ENCODE measurements at regions not wholly inside any gene's neighbourhood (a gene's known extent, or its start where the extent isn't known, plus 50 kb on each side); places are given as distances from the start of the nearest gene placed in this dataset.
"Not testable (repeated sequence)": the region's sequence is repeated elsewhere in the genome, so short reads cannot be mapped to it uniquely, and the experiment has no call there.

DNA sequence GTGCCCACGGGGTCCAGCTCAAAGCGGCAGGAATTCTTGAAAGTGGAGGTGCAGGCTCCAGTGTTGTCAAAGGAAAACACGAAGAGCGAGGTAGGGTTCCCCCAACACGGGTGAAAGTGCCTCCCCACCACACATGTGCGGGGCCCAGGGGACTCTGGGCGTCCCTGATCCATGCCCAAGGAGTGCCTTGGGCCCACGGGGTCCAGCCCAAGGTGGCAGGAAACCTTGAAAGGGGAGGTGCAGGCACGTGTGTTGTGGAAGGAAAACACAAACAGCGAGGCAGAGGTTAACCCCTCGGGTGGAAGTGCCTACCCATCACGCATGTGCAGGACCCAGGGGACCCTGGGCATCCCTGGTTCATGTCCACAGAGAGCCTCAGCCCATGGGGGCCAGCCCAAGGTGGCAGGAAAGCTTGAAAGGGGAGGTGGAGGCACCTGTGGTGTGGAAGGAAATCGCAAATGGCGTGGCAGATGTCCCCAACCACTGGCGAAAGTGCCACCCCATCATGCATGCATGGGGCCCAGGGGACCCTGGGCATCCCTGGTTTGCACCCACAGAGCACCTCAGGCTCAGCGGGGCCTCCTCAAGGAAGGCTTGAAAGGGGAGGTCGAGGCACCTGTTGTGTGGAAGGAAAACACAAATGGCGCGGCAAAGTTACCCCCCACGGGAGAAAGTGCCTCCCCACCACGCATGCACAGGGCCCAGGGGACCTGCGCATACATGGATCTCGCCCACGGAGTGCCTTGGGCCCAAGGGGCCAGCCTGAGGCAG is 584.6 kb downstream of the ALG10 start:
- H3K27ac ChIP-seq, result no peak overlapping the region
- 54 to 63% (median 61%) methylated on average over 24 of the region's 24 CpGs for WGBS, 4 donors
- no peaks in the 10 kb centered on the region for H3K4me1 ChIP-seq
- no peaks in the 10 kb centered on the region for H3K36me3 ChIP-seq
- ATAC-seq, result no peak
- TF ChIP-seq POLR2A (IDR thresholded peaks at IDR 0.05), result no peak
- TF ChIP-seq, protein P1, sequence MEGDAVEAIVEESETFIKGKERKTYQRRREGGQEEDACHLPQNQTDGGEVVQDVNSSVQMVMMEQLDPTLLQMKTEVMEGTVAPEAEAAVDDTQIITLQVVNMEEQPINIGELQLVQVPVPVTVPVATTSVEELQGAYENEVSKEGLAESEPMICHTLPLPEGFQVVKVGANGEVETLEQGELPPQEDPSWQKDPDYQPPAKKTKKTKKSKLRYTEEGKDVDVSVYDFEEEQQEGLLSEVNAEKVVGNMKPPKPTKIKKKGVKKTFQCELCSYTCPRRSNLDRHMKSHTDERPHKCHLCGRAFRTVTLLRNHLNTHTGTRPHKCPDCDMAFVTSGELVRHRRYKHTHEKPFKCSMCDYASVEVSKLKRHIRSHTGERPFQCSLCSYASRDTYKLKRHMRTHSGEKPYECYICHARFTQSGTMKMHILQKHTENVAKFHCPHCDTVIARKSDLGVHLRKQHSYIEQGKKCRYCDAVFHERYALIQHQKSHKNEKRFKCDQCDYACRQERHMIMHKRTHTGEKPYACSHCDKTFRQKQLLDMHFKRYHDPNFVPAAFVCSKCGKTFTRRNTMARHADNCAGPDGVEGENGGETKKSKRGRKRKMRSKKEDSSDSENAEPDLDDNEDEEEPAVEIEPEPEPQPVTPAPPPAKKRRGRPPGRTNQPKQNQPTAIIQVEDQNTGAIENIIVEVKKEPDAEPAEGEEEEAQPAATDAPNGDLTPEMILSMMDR (IDR thresholded peaks at IDR 0.05), result no peak
- intact Hi-C loops (cut with DNase I), result no loop called here
- H3K27me3 ChIP-seq, result peaks cover 0 to 5% (median 0%) of the 10 kb centered on the region in 9 donors
- H3K4me3 ChIP-seq, result no peak overlapping the region
- peaks cover 0 to 61% (median 32%) of the 10 kb centered on the region in 12 donors for H3K9me3 ChIP-seq
- DNase-seq, result peak in 1 of 5 donors; percentile 43

DNA sequence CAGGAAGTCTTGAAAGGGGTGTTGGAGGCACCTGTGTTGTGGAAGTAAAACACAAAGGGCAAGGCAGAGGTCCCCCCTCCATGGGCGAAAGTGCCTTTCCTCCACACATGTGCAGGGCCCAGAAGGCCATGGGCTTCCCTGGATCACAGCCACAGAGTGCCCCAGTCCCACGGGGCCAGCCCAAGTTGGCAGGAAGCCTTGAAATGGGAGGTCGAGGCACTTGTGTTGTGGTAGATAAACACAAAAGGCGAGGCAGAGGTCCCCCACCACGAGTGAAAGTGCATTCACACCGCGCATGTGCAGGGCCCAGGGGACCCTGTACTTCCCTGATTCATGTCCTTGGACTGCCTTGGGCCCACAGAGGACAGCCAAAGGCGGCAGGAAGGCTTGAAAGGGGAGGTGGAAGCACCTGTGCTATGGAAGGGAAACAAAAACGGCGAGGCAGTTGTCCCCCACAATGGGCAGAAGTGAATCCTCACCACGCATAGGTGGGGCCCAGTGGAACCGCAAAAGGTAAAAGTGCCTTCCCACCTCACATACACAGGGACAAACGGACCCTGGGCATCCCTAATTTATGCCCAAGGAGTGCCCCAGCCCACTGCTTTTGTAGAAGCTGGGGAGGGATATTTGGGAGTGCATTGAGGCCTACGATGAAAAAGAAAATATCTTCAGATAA is 585.4 kb downstream of the ALG10 start:
- no peaks in the 10 kb centered on the region for H3K4me1 ChIP-seq
- H3K4me3 ChIP-seq, result no peak overlapping the region
- peaks cover 0 to 58% (median 29%) of the 10 kb centered on the region in 12 donors for H3K9me3 ChIP-seq
- H3K36me3 ChIP-seq, result no peaks in the 10 kb centered on the region
- TF ChIP-seq POLR2A (IDR thresholded peaks at IDR 0.05), result no peak
- TF ChIP-seq, protein P1 (IDR thresholded peaks at IDR 0.05), result no peak
- no peak for ATAC-seq
- H3K27me3 ChIP-seq, result no peaks in the 10 kb centered on the region
- 54 to 66% (median 56%) methylated on average over 14 of the region's 14 CpGs for WGBS, 4 donors
- no peak overlapping the region for H3K27ac ChIP-seq
- DNase-seq, result peak in 1 of 5 donors; percentile 61
- intact Hi-C loops (cut with DNase I), result no loop called here

DNA sequence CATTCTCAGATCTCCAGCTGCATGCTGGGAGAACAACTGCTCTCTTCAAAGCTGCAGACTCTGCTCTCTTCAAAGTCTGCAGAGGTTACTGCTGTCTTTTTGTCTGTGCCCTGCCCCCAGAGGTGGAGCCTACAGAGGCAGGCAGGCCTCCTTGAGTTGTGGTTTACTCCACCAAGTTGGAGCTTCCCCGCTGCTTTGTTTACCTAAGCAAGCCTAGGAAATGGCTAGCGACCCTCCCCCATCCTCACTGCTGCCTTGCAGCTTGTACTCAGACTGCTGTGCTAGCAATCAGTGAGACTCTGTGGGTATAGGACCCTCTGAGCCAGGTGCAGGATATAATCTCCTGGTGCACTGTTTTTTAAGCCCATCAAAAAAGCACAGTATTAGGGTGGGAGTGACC is 591.7 kb downstream of the ALG10 start:
- WGBS, 4 donors, result 58 to 77% (median 69%) methylated on average over 2 of the region's 2 CpGs
- intact Hi-C loops (cut with DNase I); ATAC-seq; H3K4me3 ChIP-seq; DNase-seq; H3K4me1 ChIP-seq; H3K36me3 ChIP-seq; H3K27me3 ChIP-seq; H3K27ac ChIP-seq: not testable (repeated sequence)
- H3K9me3 ChIP-seq, result peaks cover 0 to 65% (median 44%) of the 10 kb centered on the region in 12 donors

DNA sequence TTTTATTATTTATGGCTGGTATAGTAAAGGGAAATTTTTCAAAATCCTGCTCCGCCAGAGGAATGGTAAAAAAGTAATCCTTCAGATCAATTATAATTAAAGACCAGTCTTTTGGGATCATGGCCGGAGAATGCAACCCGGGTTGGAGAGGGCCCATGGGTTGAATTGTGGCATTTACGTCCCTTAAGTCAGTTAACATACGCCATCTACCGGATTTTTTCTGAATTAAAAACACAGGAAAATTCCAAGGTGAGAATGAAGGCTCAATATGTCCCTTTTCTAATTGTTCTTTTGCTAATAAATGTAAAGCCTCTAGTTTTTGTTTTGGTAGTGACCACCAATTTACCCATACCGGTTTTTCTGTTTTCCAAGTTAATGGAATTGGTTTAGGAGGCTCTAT is 602.8 kb downstream of the ALG10 start:
- intact Hi-C loops (cut with DNase I), result loop anchor here (2.0 to 10.0 kb wide), 5 partner anchors 500 to 590 kb away; no protein-coding TSS in a partner anchor
- Histone ChIP-seq H3K36me3 (no peaks in the 10 kb centered on the region), H3K4me3 (no peak overlapping the region), H3K4me1 (no peaks in the 10 kb centered on the region), H3K9me3 (peaks cover 0 to 14% (median 0%) of the 10 kb centered on the region in 12 donors), H3K27ac (no peak overlapping the region), H3K27me3 (no peaks in the 10 kb centered on the region)
- ATAC-seq (no peak), DNase-seq (no peak)
- 24 to 31% (median 27%) methylated on average over 7 of the region's 7 CpGs for WGBS, 4 donors
- no peak for TF ChIP-seq POLR2A (IDR thresholded peaks at IDR 0.05)
- TF ChIP-seq, protein P1 (IDR thresholded peaks at IDR 0.05), result peak in 9 of 12 donors; percentile 11 to 53 (median 37)

Measured in heart left ventricle (tissue), 16 donors.